ENCODE measurements at regions not wholly inside any gene's neighbourhood (a gene's known extent, or its start where the extent isn't known, plus 50 kb on each side); places are given as distances from the start of the nearest gene placed in this dataset.
"Not testable (repeated sequence)": the region's sequence is repeated elsewhere in the genome, so short reads cannot be mapped to it uniquely, and the experiment has no call there.

GRCh38 chr10:46773897-46774236, 137.4 kb upstream of the PTPN20 start:
- H3K9ac ChIP-seq (ENCODE audit: insufficient read depth, low read length, poor library complexity, severe bottlenecking); intact Hi-C loops (cut with micrococcal nuclease); H3K36me3 Mint-ChIP-seq; H3K36me3 ChIP-seq (replicated peaks in 1 of 2; ENCODE audit: control insufficient read depth in 1 of 2, insufficient read depth in 2 of 2, low read length in 2 of 2); H4K20me1 ChIP-seq (ENCODE audit: insufficient read depth, low read length); H2AFZ ChIP-seq (ENCODE audit: insufficient read depth, low read depth, low read length, poor library complexity, severe bottlenecking); H3K4me1 Mint-ChIP-seq; H3K4me2 ChIP-seq (replicated peaks; ENCODE audit: extremely low read depth, low read length, poor library complexity, severe bottlenecking); H3K27ac Mint-ChIP-seq; H3K9me3 Mint-ChIP-seq; H3K4me1 ChIP-seq (ENCODE audit: control insufficient read depth in 1 of 2, insufficient read depth in 2 of 2, low read length in 2 of 2); DNase-seq; H3K79me2 ChIP-seq (ENCODE audit: insufficient read depth, low read length); H3K27me3 ChIP-seq (ENCODE audit: control insufficient read depth in 2 of 2, insufficient read depth in 2 of 2, low read length in 2 of 2); H3K27ac ChIP-seq (ENCODE audit: low read depth in 1 of 2, low read length in 2 of 2); H3K27me3 Mint-ChIP-seq (ENCODE audit: low read depth in 3 of 3); H3K9me3 ChIP-seq (replicated peaks in 1 of 2; ENCODE audit: control insufficient read depth in 1 of 2, insufficient read depth in 1 of 2, low read length in 2 of 2); H3K4me3 ChIP-seq (replicated peaks in 1 of 3; ENCODE audit: low read depth in 2 of 3, low read length in 3 of 3): not testable (repeated sequence)
- H3K4me3 Mint-ChIP-seq = peak overlapping the region in 1 of 2 donors; percentile 21
- no CpG with 5 or more reads among the region's 14 CpGs for WGBS (ENCODE audit: insufficient coverage)

- H3K36me3 ChIP-seq (replicated peaks in 1 of 2; ENCODE audit: control insufficient read depth in 1 of 2, insufficient read depth in 2 of 2, low read length in 2 of 2); H3K79me2 ChIP-seq (ENCODE audit: insufficient read depth, low read length); intact Hi-C loops (cut with micrococcal nuclease); H3K27me3 ChIP-seq (ENCODE audit: control insufficient read depth in 2 of 2, insufficient read depth in 2 of 2, low read length in 2 of 2); H3K9me3 ChIP-seq (replicated peaks in 1 of 2; ENCODE audit: control insufficient read depth in 1 of 2, insufficient read depth in 1 of 2, low read length in 2 of 2); H3K27me3 Mint-ChIP-seq (ENCODE audit: low read depth in 3 of 3); H3K9me3 Mint-ChIP-seq; H3K27ac ChIP-seq (ENCODE audit: low read depth in 1 of 2, low read length in 2 of 2); H3K4me2 ChIP-seq (replicated peaks; ENCODE audit: extremely low read depth, low read length, poor library complexity, severe bottlenecking); H3K9ac ChIP-seq (ENCODE audit: insufficient read depth, low read length, poor library complexity, severe bottlenecking); H3K4me1 ChIP-seq (ENCODE audit: control insufficient read depth in 1 of 2, insufficient read depth in 2 of 2, low read length in 2 of 2); H3K4me3 ChIP-seq (replicated peaks in 1 of 3; ENCODE audit: low read depth in 2 of 3, low read length in 3 of 3); H3K36me3 Mint-ChIP-seq; DNase-seq; H3K4me1 Mint-ChIP-seq; H3K27ac Mint-ChIP-seq; H2AFZ ChIP-seq (ENCODE audit: insufficient read depth, low read depth, low read length, poor library complexity, severe bottlenecking); H3K4me3 Mint-ChIP-seq; H4K20me1 ChIP-seq (ENCODE audit: insufficient read depth, low read length): not testable (repeated sequence)
- no CpG with 5 or more reads among the region's 42 CpGs for WGBS (ENCODE audit: insufficient coverage)
Observed at GRCh38 chr10:46774366-46774765, 136.9 kb upstream of the PTPN20 start.

- H3K27ac ChIP-seq (ENCODE audit: low read depth in 1 of 2, low read length in 2 of 2); H3K79me2 ChIP-seq (ENCODE audit: insufficient read depth, low read length); H3K4me1 Mint-ChIP-seq; H2AFZ ChIP-seq (ENCODE audit: insufficient read depth, low read depth, low read length, poor library complexity, severe bottlenecking); H3K36me3 Mint-ChIP-seq; H3K27me3 ChIP-seq (ENCODE audit: control insufficient read depth in 2 of 2, insufficient read depth in 2 of 2, low read length in 2 of 2); H3K4me2 ChIP-seq (replicated peaks; ENCODE audit: extremely low read depth, low read length, poor library complexity, severe bottlenecking); H3K9me3 ChIP-seq (replicated peaks in 1 of 2; ENCODE audit: control insufficient read depth in 1 of 2, insufficient read depth in 1 of 2, low read length in 2 of 2); H3K9me3 Mint-ChIP-seq; H3K4me3 ChIP-seq (replicated peaks in 1 of 3; ENCODE audit: low read depth in 2 of 3, low read length in 3 of 3); H3K4me3 Mint-ChIP-seq; H3K36me3 ChIP-seq (replicated peaks in 1 of 2; ENCODE audit: control insufficient read depth in 1 of 2, insufficient read depth in 2 of 2, low read length in 2 of 2); H3K4me1 ChIP-seq (ENCODE audit: control insufficient read depth in 1 of 2, insufficient read depth in 2 of 2, low read length in 2 of 2); H3K9ac ChIP-seq (ENCODE audit: insufficient read depth, low read length, poor library complexity, severe bottlenecking); H4K20me1 ChIP-seq (ENCODE audit: insufficient read depth, low read length); H3K27ac Mint-ChIP-seq; intact Hi-C loops (cut with micrococcal nuclease); DNase-seq; H3K27me3 Mint-ChIP-seq (ENCODE audit: low read depth in 3 of 3): not testable (repeated sequence)
- WGBS (ENCODE audit: insufficient coverage) = no CpG with 5 or more reads among the region's 44 CpGs
Observed at GRCh38 chr10:46774945-46775667, 136.1 kb upstream of the PTPN20 start.

- H3K36me3 ChIP-seq (replicated peaks in 1 of 2; ENCODE audit: control insufficient read depth in 1 of 2, insufficient read depth in 2 of 2, low read length in 2 of 2); H3K27me3 ChIP-seq (ENCODE audit: control insufficient read depth in 2 of 2, insufficient read depth in 2 of 2, low read length in 2 of 2); H3K4me1 Mint-ChIP-seq; H3K27me3 Mint-ChIP-seq (ENCODE audit: low read depth in 3 of 3); intact Hi-C loops (cut with micrococcal nuclease); DNase-seq; H3K4me3 Mint-ChIP-seq; H3K36me3 Mint-ChIP-seq; H3K79me2 ChIP-seq (ENCODE audit: insufficient read depth, low read length); H3K27ac ChIP-seq (ENCODE audit: low read depth in 1 of 2, low read length in 2 of 2); H3K9ac ChIP-seq (ENCODE audit: insufficient read depth, low read length, poor library complexity, severe bottlenecking); H3K4me1 ChIP-seq (ENCODE audit: control insufficient read depth in 1 of 2, insufficient read depth in 2 of 2, low read length in 2 of 2); H3K9me3 Mint-ChIP-seq; H3K4me2 ChIP-seq (replicated peaks; ENCODE audit: extremely low read depth, low read length, poor library complexity, severe bottlenecking); H3K4me3 ChIP-seq (replicated peaks in 1 of 3; ENCODE audit: low read depth in 2 of 3, low read length in 3 of 3); H4K20me1 ChIP-seq (ENCODE audit: insufficient read depth, low read length); H3K9me3 ChIP-seq (replicated peaks in 1 of 2; ENCODE audit: control insufficient read depth in 1 of 2, insufficient read depth in 1 of 2, low read length in 2 of 2); H3K27ac Mint-ChIP-seq; H2AFZ ChIP-seq (ENCODE audit: insufficient read depth, low read depth, low read length, poor library complexity, severe bottlenecking): not testable (repeated sequence)
- 95% methylated on average over 10 of the region's 17 CpGs for WGBS (ENCODE audit: insufficient coverage)
Observed at GRCh38 chr10:46775668-46776059, 135.6 kb upstream of the PTPN20 start.
